Stimulated activated CD4-positive, alpha-beta T cell treated with anti-CD3 and anti-CD28 coated beads, Interleukin-4, amount 100 ng/mL, for 1 hour (primary cell): ENCODE measurements at regions not wholly inside any gene's neighbourhood (a gene's known extent, or its start where the extent isn't known, plus 50 kb on each side); places are given as distances from the start of the nearest gene placed in this dataset.

Experiments used
- DNase-seq: peaks from one replicate; pipeline ENCODE4 v3.0.0-alpha.2; 2020

DNA sequence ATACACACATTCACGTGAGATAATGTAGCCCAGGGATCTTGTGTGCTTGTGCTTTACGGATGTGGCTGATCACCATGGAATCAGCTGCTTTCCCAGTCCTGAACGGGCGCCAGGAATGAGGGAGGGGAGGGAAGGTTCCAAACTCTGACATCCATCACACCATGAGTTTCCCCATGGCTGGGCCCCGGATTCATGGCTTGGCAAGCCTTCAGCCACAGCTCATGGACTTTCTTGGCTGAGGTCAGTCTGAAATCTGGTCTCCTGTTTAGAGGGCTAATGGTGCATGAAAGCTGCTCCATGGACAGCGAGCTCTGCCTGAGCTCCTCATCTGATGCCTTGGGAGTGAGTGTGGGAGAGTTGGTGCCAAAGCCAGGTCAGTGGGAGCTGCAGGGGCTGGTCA is 767.6 kb upstream of the EEF2KMT start:
- no peak for DNase-seq

DNA sequence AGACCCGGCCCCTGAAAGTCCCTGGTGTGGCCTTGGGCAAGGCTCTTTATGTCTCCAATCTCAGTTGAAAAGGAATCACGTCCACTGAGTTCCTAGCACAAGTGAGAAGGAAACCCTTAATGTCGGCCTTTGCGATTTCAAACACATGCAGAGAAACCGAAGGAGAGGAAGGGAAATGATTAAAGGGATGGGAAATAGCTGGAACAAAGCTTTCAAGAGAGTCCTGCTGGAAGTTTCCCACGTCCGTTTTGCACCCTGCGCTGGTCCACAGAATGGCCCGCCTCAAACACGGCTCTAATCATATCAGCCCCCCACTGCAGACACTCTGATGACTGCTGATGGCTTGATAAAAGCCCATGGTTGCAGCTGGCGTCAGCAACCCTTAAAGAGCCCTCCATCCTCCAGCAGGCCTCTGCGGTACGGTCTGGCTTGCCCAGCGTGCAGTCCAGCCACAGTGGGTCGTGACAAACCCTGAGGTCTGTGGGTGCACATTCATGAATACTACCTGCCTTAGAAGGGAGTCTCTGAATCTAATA is 765.5 kb upstream of the EEF2KMT start:
- DNase-seq = no peak

DNA sequence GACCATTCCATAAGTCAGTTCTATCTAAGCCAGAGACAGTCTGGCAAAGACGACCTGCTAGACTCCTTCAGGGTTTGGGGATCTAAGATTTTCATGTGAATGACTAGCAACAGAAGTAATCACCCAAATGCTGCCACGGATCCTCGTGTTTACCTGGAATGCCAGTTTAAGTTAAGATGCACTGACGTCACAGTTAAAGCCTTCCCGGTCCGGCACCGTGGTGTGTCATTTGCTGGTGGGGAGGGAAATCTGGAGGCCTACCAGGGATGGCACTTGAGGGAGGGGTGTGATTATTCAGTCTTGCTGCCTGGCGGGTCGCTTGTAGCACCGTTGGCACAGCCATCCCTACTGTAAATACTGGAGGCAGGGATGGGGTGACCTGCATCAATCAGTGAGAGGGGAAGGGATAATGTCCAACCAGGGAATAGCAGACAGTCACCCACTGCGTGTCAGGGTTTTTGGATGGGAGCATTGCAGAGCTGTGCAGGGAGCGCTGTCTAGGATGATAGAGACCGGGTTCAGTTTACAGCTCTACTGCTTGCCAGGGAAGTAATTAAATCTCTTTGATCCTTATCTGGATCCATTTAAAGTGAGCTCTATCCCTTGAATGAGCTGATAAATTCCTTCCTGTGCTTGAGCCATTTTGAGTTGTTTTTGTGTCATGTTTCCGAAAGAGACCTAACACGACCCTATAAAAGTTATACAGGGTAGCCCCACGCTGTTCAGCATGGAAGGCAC is 764.7 kb upstream of the EEF2KMT start:
- DNase-seq = no peak

DNA sequence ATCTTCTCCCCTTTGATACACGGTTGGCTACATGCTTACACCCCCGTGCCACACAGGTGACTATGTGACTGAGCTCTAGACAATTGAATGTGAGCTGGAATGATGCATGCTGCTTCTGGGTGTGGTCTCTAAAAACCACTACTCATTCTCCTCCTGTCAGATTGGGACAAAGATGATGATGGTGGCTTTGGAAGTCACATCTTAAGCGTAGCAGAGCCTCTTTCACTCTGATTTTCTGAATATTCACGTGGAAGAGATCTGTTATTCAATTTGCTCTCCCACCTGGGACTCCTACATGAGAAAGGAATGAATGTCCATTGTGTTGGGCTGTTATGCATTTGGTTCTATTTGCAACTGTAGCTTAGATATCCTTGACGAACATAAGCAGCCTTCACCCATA is 763.6 kb upstream of the EEF2KMT start:
- DNase-seq = no peak

DNA sequence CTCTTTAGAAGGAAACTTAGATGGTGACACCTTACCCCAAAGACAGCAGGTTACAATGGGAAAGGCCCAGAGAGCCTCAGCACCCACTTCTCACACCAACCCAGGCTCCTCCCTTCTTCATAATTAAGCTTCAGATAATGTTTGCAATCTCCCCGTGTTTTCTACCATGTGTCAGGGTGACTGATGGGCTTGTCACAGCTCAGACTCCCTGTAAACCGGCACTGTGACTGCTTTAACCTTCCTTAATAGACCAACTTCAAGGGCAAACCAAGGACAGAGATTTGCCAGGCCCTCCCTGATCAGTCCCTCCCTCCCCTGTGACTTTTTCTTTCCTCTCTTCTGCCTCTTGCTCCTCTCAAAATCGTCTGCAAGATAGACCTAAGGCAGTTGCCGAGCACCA is 760.6 kb upstream of the EEF2KMT start:
- DNase-seq = no peak

DNA sequence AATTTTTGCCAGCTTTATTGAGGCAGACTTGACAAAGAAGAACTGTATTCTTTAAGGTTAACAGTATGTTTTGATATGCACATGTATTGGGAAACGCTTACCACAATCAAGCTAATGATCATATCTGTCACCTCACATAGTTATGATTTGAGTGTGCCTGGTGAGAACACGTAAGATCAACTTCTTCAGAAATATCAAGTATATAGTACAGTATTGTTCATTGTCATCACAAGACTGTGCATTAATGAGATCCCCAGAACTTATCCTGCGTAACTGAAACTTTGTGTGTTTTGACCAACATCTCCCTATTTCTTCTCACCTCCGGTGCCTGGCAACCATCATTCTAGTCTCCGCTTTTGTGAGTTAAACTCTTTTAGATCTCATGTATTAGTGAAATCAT is 756.4 kb upstream of the EEF2KMT start:
- no peak for DNase-seq

DNA sequence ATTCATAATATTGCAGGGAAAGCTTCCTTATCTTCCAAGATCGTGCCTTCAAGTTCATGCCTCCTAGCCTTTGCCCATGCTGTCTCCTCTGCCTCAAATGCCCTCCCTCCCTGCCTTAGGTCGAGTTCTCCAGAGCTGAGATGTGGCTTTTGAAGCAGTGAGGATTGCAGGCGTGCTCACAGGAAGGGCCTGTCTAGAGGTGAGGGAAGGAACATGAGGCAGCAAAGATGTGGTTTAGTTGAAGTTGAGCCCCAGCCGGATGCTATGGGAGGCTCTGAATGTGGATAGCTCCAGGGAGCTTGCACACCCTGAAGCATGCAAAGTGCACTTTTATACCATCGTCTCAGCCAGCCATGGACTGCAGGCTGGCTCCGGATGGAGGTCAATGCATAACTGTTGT is 754.6 kb upstream of the EEF2KMT start:
- DNase-seq = no peak

DNA sequence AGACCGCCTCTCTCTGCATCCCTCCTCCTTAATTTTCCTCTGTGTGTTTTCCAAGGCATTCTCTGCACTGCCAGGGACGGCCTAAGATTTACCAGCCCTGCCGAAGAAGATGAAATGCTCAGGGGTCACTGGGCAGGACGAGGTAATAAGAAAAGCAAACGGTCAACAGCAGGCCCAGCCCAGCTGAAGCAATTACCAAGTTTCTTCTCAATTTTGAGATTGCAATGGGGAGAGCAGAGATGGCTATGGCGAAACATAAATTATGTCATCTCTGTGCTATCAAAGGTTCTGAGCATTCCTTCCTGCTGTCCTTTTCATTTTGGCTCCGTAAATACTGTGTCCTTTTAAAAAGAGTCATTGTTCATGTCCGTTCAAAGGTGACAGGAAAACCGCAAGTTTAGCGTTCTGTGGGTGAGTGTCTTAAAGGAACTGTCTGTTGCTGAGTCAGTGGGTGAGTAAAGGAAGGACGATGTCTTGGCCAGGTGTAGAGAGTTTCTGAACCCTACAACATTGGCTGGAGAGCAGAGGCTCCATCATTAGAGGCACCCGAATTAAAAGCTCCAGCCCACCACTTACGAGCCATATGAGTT is 753.9 kb upstream of the EEF2KMT start:
- DNase-seq = no peak

DNA sequence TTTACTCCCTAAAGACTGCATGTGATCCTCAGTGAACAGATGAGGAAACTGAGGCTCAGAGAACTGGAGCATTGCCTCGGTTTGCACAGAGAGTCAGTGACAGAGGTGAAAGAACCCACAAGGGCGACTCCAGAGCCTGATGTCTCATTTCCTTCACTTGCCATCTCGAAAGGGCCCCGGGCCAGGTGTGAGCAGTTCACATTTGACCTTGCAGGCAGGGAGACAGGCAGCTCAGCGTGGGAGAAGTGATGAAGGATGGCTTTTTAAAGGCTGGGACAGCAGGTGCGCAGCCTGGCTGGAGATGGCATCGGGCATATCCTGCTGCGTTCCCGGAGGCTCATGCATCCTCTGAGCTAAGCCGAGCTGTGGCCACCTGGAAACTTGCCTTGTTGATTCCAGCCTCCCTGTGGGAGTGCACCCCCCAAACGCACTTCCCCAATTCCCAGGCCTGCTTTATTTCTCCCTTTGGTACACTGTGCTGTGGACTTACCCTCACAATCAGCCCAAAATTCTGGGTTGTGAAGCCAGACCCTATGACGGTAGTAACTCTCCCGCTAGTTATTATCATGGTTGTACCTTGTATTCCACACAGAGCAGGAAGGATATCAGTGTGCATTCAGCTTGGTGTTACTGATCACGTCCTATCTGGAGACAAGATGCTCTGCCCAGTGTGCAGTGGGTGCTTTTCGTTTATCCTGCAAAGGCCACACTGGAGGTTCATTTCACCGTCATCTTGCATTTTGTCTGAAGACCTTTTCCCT is 753.2 kb upstream of the EEF2KMT start:
- DNase-seq = no peak

DNA sequence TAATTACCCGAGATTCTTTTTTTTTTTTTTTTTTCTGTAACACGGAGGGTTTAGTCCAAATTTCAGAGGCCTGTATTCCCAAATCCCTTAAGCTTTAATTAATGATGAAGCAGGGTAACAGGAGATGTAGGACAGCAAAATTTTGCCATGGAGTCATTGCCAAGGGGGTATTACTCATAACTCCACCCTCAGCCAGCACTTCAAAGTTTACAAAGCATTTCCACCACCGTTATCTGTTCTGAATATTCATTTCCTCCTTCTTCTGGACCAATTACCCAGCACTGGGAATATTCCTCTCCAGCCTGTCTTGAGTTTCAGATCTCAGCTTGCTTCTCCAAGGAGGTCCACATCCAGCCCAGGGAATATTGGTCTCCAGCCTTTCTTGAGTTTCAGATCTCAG is 747.5 kb upstream of the EEF2KMT start:
- no peak for DNase-seq

DNA sequence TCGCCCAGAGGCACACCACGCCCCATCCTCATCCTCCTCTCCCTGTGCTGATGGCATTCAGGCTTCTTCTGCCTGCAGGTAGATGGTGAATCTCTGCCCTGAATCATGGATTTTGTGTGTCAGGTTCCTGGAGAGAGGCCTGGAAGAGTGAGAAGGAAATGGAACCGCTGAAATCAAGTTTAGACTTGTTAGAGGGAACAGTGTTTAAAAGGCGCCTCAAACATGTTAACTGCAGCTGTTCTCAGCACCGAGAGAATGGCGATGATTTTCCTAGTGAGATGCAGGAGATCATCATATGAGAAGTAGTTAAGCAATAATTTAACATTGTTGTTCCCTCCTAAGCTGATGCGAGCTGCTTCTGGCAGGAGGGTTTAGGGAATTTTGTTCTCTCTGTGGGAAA is 744.4 kb upstream of the EEF2KMT start:
- no peak for DNase-seq

DNA sequence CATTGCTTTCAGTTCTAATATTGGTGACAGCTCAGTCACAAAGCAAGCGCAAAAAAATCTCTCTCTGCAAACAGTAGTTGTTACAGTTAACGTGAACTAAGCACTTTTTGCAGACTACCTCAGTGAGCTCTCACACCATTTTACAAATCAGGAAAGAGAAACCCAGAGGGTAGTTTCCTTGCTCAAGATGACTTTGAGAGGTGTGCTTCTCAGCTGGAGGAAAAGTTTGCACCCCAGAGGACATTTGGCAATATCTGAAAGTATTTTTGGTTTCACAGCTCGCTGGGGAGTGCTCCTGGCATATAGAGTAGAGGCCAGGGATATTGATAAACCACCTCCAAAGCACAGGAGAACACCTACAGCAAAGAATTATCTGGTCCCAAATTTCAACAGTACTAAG is 741.1 kb upstream of the EEF2KMT start:
- DNase-seq = no peak

DNA sequence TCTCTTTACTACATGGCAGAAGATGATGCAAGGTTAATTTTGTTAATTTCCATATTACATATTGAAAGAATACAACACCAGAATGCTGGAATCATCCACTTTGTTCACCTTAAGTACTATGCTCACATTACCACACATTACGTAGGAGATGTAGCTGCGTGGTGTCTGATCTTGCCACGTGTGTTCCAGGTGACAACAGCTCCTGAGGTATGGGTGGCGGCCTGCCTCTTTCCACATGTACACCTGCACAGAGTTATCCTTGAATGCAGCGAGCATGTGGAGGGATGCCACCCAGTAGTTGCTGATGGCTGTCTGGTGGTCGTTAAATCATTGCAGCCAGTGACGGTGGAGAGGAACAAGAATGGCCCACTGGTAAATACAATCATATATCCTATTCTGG is 740.5 kb upstream of the EEF2KMT start:
- no peak for DNase-seq

DNA sequence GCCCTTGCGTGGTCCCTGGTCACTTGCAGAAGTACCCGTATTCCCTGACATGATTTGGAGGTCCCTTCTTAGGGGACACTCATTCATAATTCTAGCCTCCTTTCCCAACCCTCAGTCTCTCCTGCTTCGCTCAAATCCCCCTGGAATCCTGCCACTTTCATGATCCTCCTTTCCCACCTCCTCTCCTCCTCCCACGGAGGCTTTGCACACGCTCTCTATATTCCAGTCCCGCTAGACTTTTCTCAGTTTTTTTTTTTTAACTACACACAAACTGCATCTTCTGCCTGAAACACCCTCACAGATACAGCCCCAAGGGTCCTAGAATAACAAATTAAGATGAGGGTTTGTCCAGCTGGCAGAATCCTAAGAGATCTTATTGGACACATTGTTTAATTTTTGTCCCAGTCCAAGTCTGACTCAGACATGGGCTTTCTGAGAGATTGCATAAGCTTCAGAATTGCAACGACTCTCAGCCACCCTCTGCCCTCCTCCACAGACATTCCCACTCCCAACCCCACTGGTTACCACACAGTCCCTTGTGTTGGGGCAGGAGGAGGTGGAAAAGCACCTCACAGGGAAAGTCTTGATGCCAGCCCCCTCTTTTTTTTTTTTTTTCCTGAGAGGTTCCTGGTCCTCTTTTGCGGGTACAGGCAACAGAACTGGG is 739.5 kb upstream of the EEF2KMT start:
- DNase-seq = no peak

DNA sequence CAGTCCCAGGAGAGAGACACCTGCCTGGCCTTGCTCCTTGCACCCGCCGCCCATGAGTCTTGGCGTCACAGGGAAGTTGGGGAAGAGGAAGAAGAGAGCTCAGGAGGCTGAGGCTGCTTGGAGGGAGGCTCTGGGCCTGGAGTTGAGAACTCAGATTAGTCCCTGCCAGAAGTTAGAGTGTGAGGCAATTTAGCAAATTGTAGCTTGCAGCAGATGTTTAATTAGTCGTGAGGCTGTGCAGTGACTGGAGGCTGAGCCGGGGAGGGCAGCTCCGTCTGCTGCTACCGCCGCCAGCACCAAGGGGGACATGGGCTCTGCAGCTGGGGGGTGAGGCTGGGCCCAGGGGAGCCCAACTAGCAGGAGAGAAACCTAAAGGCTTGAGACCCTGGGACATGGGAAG is 738.3 kb upstream of the EEF2KMT start:
- DNase-seq = no peak

DNA sequence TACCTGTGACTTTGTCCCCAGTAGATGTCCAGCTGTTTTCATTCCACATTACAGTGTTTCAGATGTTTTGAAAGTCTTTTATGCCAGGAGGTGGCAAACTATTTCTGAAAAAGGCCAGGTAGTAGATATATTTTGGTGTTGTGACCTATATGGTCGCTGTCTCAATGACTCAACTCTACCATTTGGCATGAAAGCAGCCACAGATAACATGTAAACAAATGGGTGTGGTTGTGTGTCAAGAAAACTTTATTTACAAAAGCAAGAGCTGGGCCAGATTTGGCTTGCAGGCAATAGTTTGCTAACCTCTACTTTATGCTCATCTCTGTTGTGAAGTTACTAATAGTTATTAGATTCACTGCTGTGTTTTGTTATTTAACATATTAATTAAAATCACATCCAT is 728.7 kb upstream of the EEF2KMT start:
- DNase-seq = no peak

DNA sequence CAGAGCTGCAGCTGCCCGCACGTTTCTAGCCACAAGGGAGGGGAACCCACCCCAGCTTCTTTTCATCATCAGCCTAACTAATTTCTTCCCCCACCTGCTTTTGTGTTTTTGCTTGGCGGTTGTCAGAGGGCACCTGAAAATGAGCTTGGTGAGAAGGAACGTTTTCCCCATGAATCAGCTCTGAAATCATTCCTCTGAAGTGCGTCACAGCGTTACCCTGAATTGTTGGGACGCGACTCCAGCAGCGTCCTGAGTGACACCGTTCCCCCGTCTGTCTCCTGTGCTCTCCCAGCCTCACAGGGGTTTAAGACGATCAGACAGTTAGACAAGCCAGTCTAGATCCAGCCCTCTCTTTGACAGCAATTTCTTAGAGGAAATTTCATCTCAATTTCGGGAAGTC is 722.9 kb upstream of the EEF2KMT start:
- no peak for DNase-seq

DNA sequence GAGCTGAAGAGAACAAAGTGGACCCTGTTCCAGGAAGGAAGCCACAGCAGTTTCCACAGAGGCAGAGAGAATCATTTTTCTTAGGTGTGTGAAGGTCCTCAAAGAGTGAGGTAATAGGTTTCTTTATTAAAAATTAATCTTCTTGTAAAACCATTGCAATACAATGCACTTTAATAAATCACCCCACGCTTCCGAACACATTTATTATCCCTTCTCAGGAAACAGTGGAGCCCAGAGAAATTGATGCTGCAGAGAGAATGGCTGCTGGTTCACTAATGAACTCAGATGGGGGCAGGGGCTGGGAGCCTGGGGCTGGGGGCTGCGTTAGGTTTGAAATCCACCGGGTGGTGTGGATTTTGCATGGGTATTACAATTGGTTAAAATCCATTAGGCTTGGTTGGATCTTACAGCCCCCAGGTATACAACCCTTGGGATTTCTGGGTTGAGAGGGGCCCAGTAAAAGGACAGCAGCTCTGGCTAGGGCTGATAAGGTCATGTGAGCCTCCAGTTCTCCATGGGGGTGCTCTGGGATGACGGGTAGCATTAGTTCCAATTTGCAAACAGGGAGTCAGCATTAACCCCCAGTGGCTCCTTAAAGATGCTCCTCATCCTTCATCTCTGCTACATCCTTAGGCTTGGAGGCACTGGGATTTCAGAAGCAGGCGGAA is 718.1 kb upstream of the EEF2KMT start:
- no peak for DNase-seq

DNA sequence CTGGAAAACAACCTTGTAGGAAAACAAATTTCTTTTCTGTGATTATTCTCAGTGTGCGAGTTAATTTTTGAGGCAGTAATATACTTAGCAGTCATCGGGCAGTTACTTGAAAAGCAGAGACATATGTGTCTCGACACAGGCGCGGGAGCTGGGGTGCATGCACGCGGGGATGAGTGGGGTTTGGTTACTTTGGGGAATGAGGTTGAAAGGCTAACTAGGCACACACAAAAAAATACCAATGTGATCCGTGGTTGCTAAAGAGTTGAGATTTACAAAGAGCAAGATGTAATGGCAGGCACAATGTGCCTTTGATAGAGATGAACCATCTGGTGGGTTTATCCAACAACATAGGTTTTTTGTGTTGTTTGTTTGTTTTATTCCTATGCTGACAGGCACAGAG is 703.8 kb upstream of the EEF2KMT start:
- no peak for DNase-seq

DNA sequence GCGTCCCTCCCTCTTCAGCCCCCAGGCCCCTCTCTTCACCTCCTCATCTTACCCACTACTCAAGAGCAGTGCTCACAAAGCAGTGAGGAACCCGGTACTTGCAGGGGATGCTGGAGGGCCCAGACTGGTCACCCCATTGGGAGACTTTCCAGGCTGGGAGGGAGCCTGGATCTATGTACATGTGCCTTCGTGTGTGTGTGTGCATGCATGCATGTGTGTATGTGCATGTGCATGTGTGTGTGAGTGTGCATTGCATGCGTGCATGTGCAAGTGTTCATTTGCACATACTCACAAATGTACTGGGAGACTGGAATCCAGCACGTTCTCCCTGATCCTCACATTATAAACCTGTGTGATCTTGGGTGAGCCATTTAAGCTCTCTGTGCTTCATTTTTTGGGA is 696.0 kb upstream of the EEF2KMT start:
- no peak for DNase-seq

DNA sequence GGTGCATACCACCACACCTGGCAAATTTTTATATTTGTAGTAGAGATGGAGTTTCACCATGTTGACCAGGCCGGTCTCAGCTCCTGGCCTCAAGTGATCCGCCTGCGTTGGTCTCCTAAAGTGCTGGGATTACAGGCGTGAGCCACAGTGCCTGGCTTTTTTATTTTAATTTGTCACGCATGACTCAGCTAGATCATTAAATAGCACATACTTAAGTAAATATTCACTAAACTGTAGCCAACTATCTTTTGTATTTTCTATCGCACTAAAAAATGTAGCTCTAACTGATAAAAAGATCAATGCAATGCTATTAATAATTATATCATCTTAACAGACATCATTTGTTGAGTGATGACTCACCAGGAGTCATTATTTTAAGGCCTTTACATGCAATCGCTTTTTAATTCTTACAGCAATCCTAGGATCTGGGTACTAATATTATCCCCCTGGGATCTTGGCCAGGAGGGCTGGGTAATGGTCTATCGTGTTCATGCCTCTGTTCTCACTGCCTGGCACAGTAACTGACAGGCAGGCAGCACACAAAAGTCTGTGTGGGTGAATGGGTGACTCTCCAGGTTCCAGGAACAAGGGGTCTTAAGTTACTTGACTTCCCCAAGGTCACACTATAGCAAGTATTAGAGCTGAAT is 693.5 kb upstream of the EEF2KMT start:
- no peak for DNase-seq

DNA sequence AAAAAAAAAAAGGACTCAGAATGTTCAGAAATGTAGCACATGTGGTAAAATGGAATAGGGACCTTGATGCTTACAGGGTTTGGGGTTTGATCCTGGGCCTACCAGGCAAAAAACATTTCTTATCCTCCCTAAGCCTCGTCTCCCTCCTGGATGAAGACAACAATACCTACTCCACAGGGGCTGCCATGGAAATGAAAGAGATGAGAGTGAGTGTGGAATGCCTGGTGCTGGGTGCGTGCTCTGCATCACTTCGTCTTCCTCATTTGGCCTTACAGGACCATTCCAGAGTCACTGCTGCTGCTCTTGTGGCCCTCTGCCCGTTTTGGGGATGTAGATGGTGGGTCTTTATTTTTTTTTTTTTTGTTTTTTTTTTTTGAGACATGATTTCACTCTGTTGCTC is 692.9 kb upstream of the EEF2KMT start:
- no peak for DNase-seq

DNA sequence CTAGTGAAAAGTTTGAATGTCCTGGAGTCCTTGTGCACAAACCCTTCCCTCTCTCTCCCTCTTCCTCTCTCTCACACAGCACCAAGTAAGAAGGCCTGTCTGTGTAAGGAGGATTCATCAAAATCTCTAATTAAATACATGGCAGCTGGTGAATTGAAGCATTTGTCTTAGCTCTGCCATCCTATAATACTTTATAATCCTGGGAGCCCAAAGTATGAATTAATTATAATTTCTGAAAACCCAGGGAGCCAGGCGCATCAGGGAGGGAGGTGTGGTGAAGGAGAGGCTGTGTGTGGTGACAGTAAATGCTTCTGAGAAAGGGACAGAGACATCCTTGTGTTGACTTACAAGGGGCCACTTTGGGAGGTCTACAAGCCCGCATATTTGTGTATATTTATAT is 691.4 kb upstream of the EEF2KMT start:
- DNase-seq = no peak
